NCI-H2227 treated with DMSO at 0.1 percent for 48 hours (cell line): ENCODE measurements at regions not wholly inside any gene's neighbourhood (a gene's known extent, or its start where the extent isn't known, plus 50 kb on each side); places are given as distances from the start of the nearest gene placed in this dataset.
"Not testable (repeated sequence)": the region's sequence is repeated elsewhere in the genome, so short reads cannot be mapped to it uniquely, and the experiment has no call there.

ENCODE experiments used
- DNase-seq: peaks from one replicate; lab custom pipeline; 2025; lab: John Stamatoyannopoulos, UW

- DNase-seq: no peak
Observed at GRCh38 chr1:43108080-43108479, 64.0 kb downstream of the EBNA1BP2 start.

- DNase-seq: no peak
Observed at GRCh38 chr1:43107664-43108063, 64.4 kb downstream of the EBNA1BP2 start.

- DNase-seq: no peak
Observed at GRCh38 chr1:43104027-43104763, 67.9 kb downstream of the EBNA1BP2 start.

GRCh38 chr1:43101061-43101460, 71.0 kb downstream of the EBNA1BP2 start:
- DNase-seq: no peak

- DNase-seq: no peak
Observed at GRCh38 chr1:43098200-43098599, 73.9 kb downstream of the EBNA1BP2 start.

GRCh38 chr1:43096528-43096927, 75.6 kb downstream of the EBNA1BP2 start:
- DNase-seq: not testable (repeated sequence)

- DNase-seq: not testable (repeated sequence)
Observed at GRCh38 chr1:43090812-43091211, 81.3 kb downstream of the EBNA1BP2 start.

- DNase-seq: not testable (repeated sequence)
Observed at GRCh38 chr1:43090157-43090556, 81.9 kb downstream of the EBNA1BP2 start.

GRCh38 chr1:43083375-43083891, 88.7 kb downstream of the EBNA1BP2 start:
- no peak for DNase-seq

GRCh38 chr1:43082740-43083139, 89.3 kb downstream of the EBNA1BP2 start:
- DNase-seq: no peak

GRCh38 chr1:43077273-43077672, 94.8 kb downstream of the EBNA1BP2 start:
- DNase-seq: no peak

- no peak for DNase-seq
Observed at GRCh38 chr1:43074709-43075108, 97.4 kb downstream of the EBNA1BP2 start.

- no peak for DNase-seq
Observed at GRCh38 chr1:43074244-43074643, 97.8 kb downstream of the EBNA1BP2 start.

- peak; percentile 76 for DNase-seq
Observed at GRCh38 chr1:43073490-43074230, 98.4 kb downstream of the EBNA1BP2 start.

- DNase-seq: no peak
Observed at GRCh38 chr1:43072314-43072713, 99.8 kb downstream of the EBNA1BP2 start.

GRCh38 chr1:43071241-43071640, 100.8 kb downstream of the EBNA1BP2 start:
- DNase-seq: no peak

GRCh38 chr1:43069461-43070050, 102.5 kb downstream of the EBNA1BP2 start:
- DNase-seq: no peak

GRCh38 chr1:43068911-43069310, 103.2 kb downstream of the EBNA1BP2 start:
- no peak for DNase-seq

GRCh38 chr1:43067977-43068751, 103.9 kb downstream of the EBNA1BP2 start:
- no peak for DNase-seq

GRCh38 chr1:43067233-43067745, 104.8 kb downstream of the EBNA1BP2 start:
- no peak for DNase-seq

- no peak for DNase-seq
Observed at GRCh38 chr1:43066578-43066977, 105.5 kb downstream of the EBNA1BP2 start.
